RWPE1 (cell line): ENCODE measurements at regions not wholly inside any gene's neighbourhood (a gene's known extent, or its start where the extent isn't known, plus 50 kb on each side); places are given as distances from the start of the nearest gene placed in this dataset.

Experiments used
- CTCF ChIA-PET: fragments of 350-600 bp; sonication (Branson Sonifier 250); formaldehyde crosslinking; extraction: SDS; loops from one replicate; lab custom pipeline; 2021; lab: Yijun Ruan, JAX
- POLR2A ChIA-PET: fragments of 400-600 bp; formaldehyde crosslinking; extraction: SDS; loops from one replicate; lab custom pipeline; 2020; ENCODE audit warnings: antibody characterized with exemption; ENCODE audit not compliant: low non-redundant PET; lab: Yijun Ruan, JAX
- DNase-seq: peaks from one replicate; pipeline ENCODE4 v3.0.0; 2012; ENCODE audit warnings: low spot score
- H3K27ac ChIP-seq: fragments of 450-650 bp; 2 replicates; pipeline ENCODE4 v1.5.1; 2017
- CTCF ChIP-seq: fragments of 450-650 bp; conservative IDR thresholded peaks from 2 replicates; pipeline ENCODE4 v1.5.1; 2017; ENCODE audit warnings: low read depth, mild to moderate bottlenecking

- ChIA-PET POLR2A (no interaction called here), CTCF (no interaction called here)
- H3K27ac ChIP-seq: no peak overlapping the region
- DNase-seq: no peak
- no peak for TF ChIP-seq CTCF
These were observed 188.7 kb upstream of the RAD23B start for GRCh38 chr9:107094370-107094769.

- TF ChIP-seq CTCF: no peak
- no peak overlapping the region for H3K27ac ChIP-seq
- POLR2A ChIA-PET: no interaction called here
- CTCF ChIA-PET: no interaction called here
- no peak for DNase-seq
These were observed 182.5 kb upstream of the RAD23B start for GRCh38 chr9:107100591-107100990.

GRCh38 chr9:107102011-107102410 lies 181.1 kb upstream of the RAD23B start:
- no peak overlapping the region for H3K27ac ChIP-seq
- ChIA-PET CTCF (interaction anchor here (0.6 kb wide), 1 partner anchor 654 kb away, joined by 3 read pairs; no protein-coding TSS in a partner anchor), POLR2A (no interaction called here)
- DNase-seq: no peak
- no peak for TF ChIP-seq CTCF

GRCh38 chr9:107103621-107104020 lies 179.5 kb upstream of the RAD23B start:
- ChIA-PET POLR2A (no interaction called here), CTCF (no interaction called here)
- no peak overlapping the region for H3K27ac ChIP-seq
- no peak for TF ChIP-seq CTCF
- no peak for DNase-seq

- TF ChIP-seq CTCF: no peak
- ChIA-PET POLR2A (no interaction called here), CTCF (no interaction called here)
- no peak overlapping the region for H3K27ac ChIP-seq
- no peak for DNase-seq
These were observed 177.3 kb upstream of the RAD23B start for GRCh38 chr9:107105784-107106183.

GRCh38 chr9:107106416-107106815 lies 176.7 kb upstream of the RAD23B start:
- ChIA-PET POLR2A (no interaction called here), CTCF (no interaction called here)

More at GRCh38 chr9:107106416-107106815, 176.7 kb upstream of the RAD23B start:
- no peak overlapping the region for H3K27ac ChIP-seq
- TF ChIP-seq CTCF: no peak
- DNase-seq: no peak
